Ureter (tissue), 1 donor: ENCODE measurements at regions not wholly inside any gene's neighbourhood (a gene's known extent, or its start where the extent isn't known, plus 50 kb on each side); places are given as distances from the start of the nearest gene placed in this dataset.

ENCODE experiments used
- DNase-seq: peaks from one replicate; pipeline ENCODE4 v3.0.0-alpha.2; 2020; ENCODE audit warnings: low spot score
- donor health status: DM: yes; HTN: yes; CAD: no.

DNA sequence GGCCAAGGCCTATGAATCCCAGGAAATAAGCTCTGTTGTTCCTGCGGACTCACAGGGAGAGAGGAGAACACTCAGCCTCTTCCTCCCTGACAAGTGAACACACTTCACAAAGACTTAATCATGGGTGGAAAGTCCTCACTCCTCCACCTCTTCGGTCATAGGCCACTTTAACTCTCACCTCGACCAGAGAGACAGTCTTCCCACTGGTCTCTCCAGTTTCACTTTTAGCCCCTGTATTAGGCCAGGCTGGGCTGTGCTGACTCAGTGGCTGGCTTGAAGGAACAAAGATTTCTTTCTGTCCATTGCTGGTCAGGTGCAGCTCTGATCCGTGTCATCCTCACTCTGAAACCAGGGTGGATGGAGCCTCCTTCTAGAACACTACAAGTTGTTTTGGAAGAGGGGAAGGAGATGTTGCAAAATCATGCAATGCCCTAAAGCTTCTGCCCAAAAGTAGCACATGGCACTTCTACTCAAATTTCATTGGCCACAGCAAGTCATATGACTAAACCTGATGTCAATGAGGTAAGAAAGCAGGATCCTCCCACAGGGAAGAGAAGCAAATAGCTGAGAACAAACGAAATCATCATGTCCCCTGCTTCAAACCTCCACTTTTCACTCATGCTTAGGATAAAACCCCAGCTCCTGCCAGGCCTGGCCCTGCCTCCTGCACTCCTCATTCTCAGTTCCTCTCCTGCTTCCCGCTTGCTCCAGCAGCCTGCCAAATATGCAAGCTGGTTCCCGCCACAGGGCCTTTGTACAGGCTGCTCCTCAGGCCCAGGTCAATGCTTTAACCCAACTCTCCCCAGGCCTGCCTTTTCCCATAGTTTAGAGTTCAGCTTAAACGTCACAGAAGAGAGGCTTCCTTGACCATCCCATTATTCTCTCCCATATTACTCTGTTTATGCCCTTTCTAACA is 150.5 kb upstream of the RUNX3 start:
- DNase-seq, result no peak

- DNase-seq, result no peak
Measured at GRCh38 chr1:25079048-25079447, 149.0 kb upstream of the RUNX3 start.

DNA sequence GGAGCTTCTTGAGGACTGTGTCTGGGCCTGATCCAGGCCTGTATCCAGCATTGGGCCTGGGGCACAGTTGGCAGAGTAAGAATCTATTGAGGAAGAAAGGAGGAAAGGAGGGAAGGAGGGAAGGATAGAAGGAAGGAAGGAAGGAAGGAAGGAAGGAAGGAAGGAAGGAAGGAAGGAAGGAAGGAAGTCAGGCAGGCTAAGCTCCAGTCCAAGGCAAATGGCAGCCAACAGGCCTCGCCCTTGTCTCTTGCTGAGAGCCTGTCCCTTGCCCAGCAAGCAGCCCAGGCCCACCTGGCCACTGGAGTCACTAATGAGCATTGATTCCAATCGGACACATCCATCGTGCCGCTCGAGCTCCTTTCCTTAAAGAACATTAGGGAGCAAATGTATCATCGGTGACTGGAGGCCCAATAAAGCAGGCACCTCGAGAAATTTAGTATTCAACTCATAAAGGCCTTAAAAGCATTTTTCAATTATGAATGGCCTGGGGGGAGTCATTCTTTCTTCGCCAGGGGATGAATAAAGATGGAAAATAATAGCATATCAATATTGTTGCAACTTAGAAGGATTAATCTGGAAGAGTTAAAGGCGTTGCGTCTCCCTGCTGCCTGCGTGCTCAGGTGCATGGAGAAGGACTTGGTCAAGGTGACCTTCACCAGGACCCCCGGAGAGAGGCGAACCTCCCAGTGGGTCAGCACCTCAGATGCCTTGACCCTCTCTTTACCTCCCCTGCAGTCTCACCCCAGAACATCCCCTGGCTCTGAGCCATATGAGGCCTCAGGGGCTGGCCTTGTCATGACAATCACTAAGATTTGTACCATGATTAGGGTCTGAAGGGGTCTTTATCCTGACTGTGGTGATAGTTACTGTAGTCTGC is 144.5 kb upstream of the RUNX3 start:
- DNase-seq, result no peak

GRCh38 chr1:25073640-25074270 is 143.7 kb upstream of the RUNX3 start:
- no peak for DNase-seq

GRCh38 chr1:25072461-25072860 is 142.4 kb upstream of the RUNX3 start:
- no peak for DNase-seq

DNA sequence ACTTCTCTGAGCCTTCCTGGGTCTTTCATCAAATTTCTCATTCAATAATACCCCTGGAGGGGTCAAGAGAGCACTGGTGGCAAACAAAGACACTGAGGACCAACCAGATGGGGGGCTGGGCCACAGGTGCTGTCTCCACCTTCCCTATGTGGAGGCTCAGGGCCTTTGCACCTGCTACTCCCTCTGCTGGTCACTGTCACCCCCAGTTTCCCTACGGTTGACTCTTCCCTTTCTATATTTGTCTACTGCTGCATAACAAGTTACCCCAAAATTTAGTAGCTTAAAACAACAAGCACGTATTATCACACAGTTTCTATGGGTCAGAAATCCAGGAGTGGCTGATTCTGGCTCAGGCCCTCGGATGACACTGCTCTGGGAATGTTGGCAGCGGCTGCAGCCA is 138.8 kb upstream of the RUNX3 start:
- no peak for DNase-seq

GRCh38 chr1:25068316-25068715 is 138.2 kb upstream of the RUNX3 start:
- no peak for DNase-seq

GRCh38 chr1:25067518-25068251 is 137.6 kb upstream of the RUNX3 start:
- no peak for DNase-seq

GRCh38 chr1:25066731-25067517 is 136.8 kb upstream of the RUNX3 start:
- no peak for DNase-seq

- no peak for DNase-seq
Measured at GRCh38 chr1:25066256-25066655, 136.2 kb upstream of the RUNX3 start.

DNA sequence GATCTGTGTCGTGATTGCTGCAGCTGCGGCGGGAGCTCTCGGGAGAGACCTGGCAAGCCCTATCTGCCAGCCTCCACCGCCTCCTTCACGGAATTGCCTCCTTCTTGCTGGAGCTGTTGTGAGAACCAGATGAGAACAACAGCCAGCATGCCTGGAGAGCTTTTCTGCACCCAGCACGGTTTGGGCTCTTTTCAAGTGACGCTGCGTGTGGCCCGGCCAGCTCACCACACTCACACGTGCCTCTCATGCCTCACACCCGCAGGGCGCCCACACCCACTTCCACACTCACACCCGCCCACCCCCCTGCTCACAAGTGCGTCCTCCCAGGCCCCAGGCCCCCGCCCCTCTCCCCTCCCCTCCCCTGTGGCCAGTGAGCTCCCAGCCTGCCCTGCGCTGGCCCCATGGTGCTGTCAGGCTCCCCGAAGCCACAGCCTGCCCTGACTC is 135.7 kb upstream of the RUNX3 start:
- no peak for DNase-seq

DNA sequence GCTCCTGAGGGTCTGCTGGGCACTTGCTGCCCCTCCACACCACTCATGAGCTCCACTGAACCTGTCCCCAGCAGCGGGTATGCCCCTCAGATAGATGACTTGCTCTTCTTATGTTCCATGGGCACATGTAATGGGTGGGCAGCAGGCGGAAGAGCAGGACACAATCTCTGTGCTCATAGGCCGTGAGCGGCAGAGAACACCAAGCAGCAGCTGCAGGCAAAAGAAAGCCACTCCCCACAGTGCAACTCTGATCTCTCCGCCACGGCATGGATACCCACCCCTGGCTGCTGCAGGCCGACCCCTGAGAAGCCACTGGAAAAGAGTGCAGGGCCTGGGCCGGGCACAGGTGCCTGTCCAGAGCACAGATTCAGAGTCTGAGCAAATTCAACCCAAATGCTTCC is 135.2 kb upstream of the RUNX3 start:
- DNase-seq, result no peak

DNA sequence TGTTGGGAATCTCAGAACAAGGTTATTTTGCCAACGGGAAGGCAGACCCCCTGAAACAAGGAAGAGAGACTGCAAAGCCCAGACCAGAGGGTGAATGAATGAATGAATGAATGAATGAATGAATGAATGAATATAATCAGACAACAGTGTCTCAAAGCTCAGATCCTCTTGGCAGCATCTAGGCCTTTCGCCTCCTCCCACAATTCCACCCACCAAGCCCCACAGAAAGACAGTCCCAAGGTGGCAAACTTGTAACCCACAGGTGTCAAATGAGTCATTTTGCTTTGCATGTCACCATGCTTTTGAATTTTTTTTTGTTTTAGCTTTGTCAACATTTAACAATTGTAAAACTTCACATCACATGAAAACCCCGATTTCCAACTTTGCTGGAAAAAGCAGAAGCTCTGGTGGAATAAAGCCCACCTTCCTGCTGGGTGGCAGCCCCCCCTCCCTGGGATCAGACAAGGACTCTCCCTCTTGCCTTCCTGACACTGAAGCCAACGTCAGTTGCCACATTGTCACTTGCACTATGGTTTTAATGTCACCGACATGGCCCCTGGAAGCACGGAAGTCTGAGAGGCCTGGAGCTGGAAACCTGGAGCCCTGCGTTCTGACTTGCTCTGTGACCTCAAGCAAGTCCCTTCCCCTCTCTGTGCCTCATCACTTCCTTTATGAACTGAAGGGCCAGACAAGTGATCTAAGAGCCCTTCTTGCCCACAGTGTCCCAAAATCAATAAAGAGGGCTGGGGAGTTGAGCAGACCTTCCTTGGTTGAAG is 134.6 kb upstream of the RUNX3 start:
- no peak for DNase-seq

GRCh38 chr1:25063591-25064416 is 133.7 kb upstream of the RUNX3 start:
- no peak for DNase-seq

DNA sequence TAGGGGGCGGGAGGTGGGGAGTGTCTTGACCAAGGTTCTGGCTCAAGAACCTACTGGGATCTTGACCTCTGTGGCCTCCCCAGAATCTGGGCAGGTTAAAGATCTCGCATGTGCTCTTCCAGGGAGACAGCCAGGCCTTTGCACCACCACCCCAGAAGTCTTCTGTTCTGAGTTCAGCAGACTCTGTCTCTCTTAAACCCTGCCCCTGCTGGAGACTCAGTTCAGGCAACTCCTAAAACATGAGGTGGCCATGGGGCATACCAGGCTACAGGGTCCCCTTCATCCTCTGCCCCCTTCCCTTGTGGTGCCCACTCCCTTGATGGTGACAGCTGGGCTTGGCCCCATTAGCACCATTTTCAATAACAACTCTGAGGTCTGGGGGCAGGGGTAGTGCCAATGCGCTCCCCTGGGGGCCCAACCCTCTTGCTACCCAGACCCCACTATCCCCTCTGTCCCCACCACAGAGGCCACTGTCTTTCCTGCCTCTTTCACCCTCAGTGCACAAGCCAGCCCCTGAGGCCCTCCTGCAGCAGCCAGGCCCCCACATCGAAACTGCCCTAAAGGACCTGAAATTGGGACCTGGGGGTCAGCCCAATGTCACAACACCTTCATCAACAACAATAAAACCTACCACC is 132.7 kb upstream of the RUNX3 start:
- no peak for DNase-seq

GRCh38 chr1:25061261-25061995 is 131.4 kb upstream of the RUNX3 start:
- DNase-seq, result no peak

- DNase-seq, result no peak
Measured at GRCh38 chr1:25057188-25057587, 127.1 kb upstream of the RUNX3 start.

GRCh38 chr1:25056536-25056935 is 126.5 kb upstream of the RUNX3 start:
- DNase-seq, result no peak
